ENCODE measurements at regions not wholly inside any gene's neighbourhood (a gene's known extent, or its start where the extent isn't known, plus 50 kb on each side); places are given as distances from the start of the nearest gene placed in this dataset.

DNA sequence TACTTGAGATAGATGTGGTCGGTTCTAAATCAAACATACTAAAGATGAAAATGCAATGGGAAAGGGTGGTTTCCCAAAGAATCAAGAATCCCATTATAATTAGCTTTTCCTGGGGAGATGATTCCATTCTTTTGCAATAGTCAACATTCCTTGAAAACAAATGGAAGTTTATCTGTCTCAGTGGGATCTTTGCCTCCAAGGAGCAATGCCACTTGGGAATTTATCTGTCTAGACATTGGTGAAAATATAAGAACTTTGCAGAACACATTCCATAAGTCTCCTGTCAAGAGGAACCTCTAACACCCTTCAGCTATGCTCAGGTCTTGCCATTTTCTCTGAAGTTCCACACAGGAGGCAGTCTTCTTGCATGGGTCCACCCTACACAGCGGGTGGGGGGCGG is 152.5 kb downstream of the KCTD12 start:
- TF ChIP-seq POLR2A (IDR thresholded peaks at IDR 0.05; ENCODE audit: low read depth, low read length): no peak
- no peak for TF ChIP-seq TAF1 (IDR thresholded peaks at IDR 0.05; ENCODE audit: borderline replicate concordance, low read depth, low read length)
- TF ChIP-seq POLR2AphosphoS5 (IDR thresholded peaks at IDR 0.05; ENCODE audit: low read depth, low read length): no peak
